GM13977 (cell line): ENCODE measurements at regions not wholly inside any gene's neighbourhood (a gene's known extent, or its start where the extent isn't known, plus 50 kb on each side); places are given as distances from the start of the nearest gene placed in this dataset.
"Not testable (repeated sequence)": the region's sequence is repeated elsewhere in the genome, so short reads cannot be mapped to it uniquely, and the experiment has no call there.

Source experiments
- DNase-seq: peaks from one replicate; pipeline ENCODE4 v3.0.0; 2012; ENCODE audit warnings: low spot score
- in situ Hi-C: fragments of 300-500 bp; cut with MboI; formaldehyde crosslinking; loops from one replicate; pipeline ENCODE4 v1.12.0; 2022; ENCODE audit warnings: low sequenced_read_pairs, low pct_unique_long_range_greater_than_20kb, mixed read lengths, inconsistent platforms; ENCODE audit not compliant: unreplicated experiment
- TF ChIP-seq, protein P1 (sequence below): IDR thresholded peaks from 2 replicates; pipeline ENCODE4 v1.5.1; 2012; ENCODE audit warnings: mild to moderate bottlenecking, control low read depth; ENCODE audit not compliant: insufficient read depth; ENCODE audit errors: extremely low read depth, missing control alignments

DNA sequence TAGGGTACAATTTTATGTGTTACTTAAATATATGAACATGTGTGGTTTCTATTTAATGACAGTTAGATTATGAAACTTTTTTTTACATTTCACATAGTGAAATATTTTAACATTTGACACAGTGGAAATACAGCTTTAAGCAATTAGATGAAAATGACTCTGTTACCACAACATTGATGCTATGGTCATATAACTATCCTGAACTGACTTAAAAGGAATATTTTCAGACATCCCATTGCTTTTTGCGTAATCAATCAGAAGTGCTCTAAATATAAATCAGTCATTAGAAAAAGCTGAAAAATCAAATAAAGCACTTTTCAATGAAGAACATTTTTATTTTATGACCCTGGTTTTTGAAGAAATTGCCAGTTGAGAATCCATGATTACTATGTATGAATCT is 80.3 kb downstream of the UFM1 start:
- no peak for DNase-seq
- in situ Hi-C loops: no loop called here
- TF ChIP-seq, protein P1, sequence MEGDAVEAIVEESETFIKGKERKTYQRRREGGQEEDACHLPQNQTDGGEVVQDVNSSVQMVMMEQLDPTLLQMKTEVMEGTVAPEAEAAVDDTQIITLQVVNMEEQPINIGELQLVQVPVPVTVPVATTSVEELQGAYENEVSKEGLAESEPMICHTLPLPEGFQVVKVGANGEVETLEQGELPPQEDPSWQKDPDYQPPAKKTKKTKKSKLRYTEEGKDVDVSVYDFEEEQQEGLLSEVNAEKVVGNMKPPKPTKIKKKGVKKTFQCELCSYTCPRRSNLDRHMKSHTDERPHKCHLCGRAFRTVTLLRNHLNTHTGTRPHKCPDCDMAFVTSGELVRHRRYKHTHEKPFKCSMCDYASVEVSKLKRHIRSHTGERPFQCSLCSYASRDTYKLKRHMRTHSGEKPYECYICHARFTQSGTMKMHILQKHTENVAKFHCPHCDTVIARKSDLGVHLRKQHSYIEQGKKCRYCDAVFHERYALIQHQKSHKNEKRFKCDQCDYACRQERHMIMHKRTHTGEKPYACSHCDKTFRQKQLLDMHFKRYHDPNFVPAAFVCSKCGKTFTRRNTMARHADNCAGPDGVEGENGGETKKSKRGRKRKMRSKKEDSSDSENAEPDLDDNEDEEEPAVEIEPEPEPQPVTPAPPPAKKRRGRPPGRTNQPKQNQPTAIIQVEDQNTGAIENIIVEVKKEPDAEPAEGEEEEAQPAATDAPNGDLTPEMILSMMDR: no peak

GRCh38 chr13:38430796-38431195 is 81.1 kb downstream of the UFM1 start:
- TF ChIP-seq, protein P1: no peak
- in situ Hi-C loops: no loop called here

GRCh38 chr13:38440666-38441065 is 91.0 kb downstream of the UFM1 start:
- TF ChIP-seq, protein P1: no peak
- no peak for DNase-seq
- in situ Hi-C loops: no loop called here

More at GRCh38 chr13:38430796-38431195, 81.1 kb downstream of the UFM1 start:
- no peak for DNase-seq

- TF ChIP-seq, protein P1: no peak
- DNase-seq: no peak
- in situ Hi-C loops: no loop called here
Observed at GRCh38 chr13:38444904-38445303, 95.3 kb downstream of the UFM1 start.

- in situ Hi-C loops: no loop called here
Observed at GRCh38 chr13:38452656-38453055, 103.0 kb downstream of the UFM1 start.

DNA sequence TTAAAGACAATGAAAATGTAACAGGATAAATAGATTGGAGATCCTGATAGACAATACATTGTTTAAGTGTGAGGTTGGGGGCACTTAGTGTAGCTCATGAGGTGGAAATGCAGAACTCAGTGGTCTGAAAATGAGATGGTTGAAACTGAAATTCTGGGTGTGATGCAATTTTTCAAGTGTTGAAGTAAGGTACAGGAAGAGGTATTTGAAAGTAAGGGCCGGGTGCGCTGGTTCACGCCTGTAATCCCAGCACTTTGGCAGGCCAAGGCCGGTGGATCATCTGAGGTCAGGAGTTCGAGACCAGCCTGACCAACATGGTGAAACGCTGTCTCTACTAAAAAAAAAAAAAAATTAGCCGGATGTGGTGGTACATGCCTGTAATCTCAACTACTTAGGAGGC is 113.0 kb downstream of the UFM1 start:
- no peak for DNase-seq
- in situ Hi-C loops: no loop called here

More at GRCh38 chr13:38452656-38453055, 103.0 kb downstream of the UFM1 start:
- TF ChIP-seq, protein P1: no peak
- DNase-seq: no peak

GRCh38 chr13:38463048-38463447 is 113.4 kb downstream of the UFM1 start:
- no peak for DNase-seq
- in situ Hi-C loops: no loop called here
- TF ChIP-seq, protein P1: no peak

More for the DNA sequence above, 113.0 kb downstream of the UFM1 start:
- TF ChIP-seq, protein P1: no peak

GRCh38 chr13:38472411-38472810 is 122.8 kb downstream of the UFM1 start:
- DNase-seq, in situ Hi-C loops: not testable (repeated sequence)
